GM12878 (cell line): ENCODE measurements at regions not wholly inside any gene's neighbourhood (a gene's known extent, or its start where the extent isn't known, plus 50 kb on each side); places are given as distances from the start of the nearest gene placed in this dataset.

Experiments
- ATAC-seq: fragments of 200-7000 bp; cut with Tn5 transposase; 3 replicates; pipeline ENCODE4 v1.9.1; 2020; ENCODE audit warnings: mild to moderate bottlenecking, moderate library complexity
- BruUV-seq: library from RNA; stranded (reverse); fragments of 400-500 nt; replicated peaks from 2 replicates; lab custom pipeline; 2021; lab: Mats Ljungman, UMichigan
- CTCF ChIA-PET: fragments of 300-600 bp; sonication (Branson Sonifier 250); formaldehyde crosslinking; extraction: SDS; loops from one replicate; lab custom pipeline; 2021; ENCODE audit warnings: inconsistent platforms; lab: Yijun Ruan, JAX
- POLR2A ChIA-PET: fragments of 350-600 bp; formaldehyde crosslinking; extraction: SDS; loops from one replicate; lab custom pipeline; 2021; ENCODE audit warnings: inconsistent platforms; lab: Charles Lee
- RAD21 ChIA-PET: fragments of 300-600 bp; sonication (Branson Sonifier 250); formaldehyde crosslinking; loops from one replicate; lab custom pipeline; 2023; ENCODE audit warnings: antibody characterized with exemption; ENCODE audit not compliant: unreplicated experiment; lab: Charles Lee
- SMC1A ChIA-PET: fragments of 300-600 bp; sonication (Branson Sonifier 250); formaldehyde crosslinking; loops from one replicate; lab custom pipeline; 2023; ENCODE audit not compliant: unreplicated experiment, uncharacterized antibody; lab: Charles Lee
- DNase-seq: peaks from one replicate; pipeline ENCODE4 v3.0.0-alpha.2; 2011; ENCODE audit warnings: low read depth, low spot score
- FAIRE-seq: peaks from 3 replicates; lab custom pipeline; 2011; peaks lifted over from hg19 to GRCh38; lab: Jason Lieb, UNC
- H2AFZ ChIP-seq: 2 replicates; pipeline ENCODE4 v1.6.0; 2011; ENCODE audit warnings: low read depth, low read length, control low read depth; ENCODE audit not compliant: control insufficient read depth
- H3K27ac ChIP-seq: 2 replicates; pipeline ENCODE4 v1.5.1; 2011; ENCODE audit warnings: control low read depth; ENCODE audit not compliant: control insufficient read depth, insufficient read depth
- H3K27me3 ChIP-seq, 2 experiments: replicated peaks in 1 of 2; 2 replicates each; pipeline versions ENCODE4 v1.6.0 to v1.6.1; 2011; ENCODE audit warnings: low read length in 1 of 2; ENCODE audit not compliant: control insufficient read depth in 2 of 2, insufficient read depth in 2 of 2
- H3K36me3 ChIP-seq, 2 experiments: 2 replicates each; pipeline ENCODE4 v1.5.1; 2011; ENCODE audit warnings: low read length in 1 of 2; ENCODE audit not compliant: control insufficient read depth in 2 of 2, insufficient read depth in 2 of 2
- H3K4me1 ChIP-seq: 2 replicates; pipeline ENCODE4 v1.6.1; 2011; ENCODE audit warnings: mild to moderate bottlenecking, low read length, moderate library complexity, mixed read lengths; ENCODE audit not compliant: control insufficient read depth, insufficient read depth
- H3K4me2 ChIP-seq: 2 replicates; pipeline ENCODE4 v1.6.0; 2011; ENCODE audit warnings: control low read depth; ENCODE audit not compliant: control insufficient read depth, insufficient read depth
- H3K4me3 ChIP-seq: fragments of 200-600 bp; sonication (generic); 2 replicates; pipeline ENCODE4 v1.5.1; 2016
- H3K79me2 ChIP-seq: 2 replicates; pipeline ENCODE4 v1.6.0; 2011; ENCODE audit warnings: low read length; ENCODE audit not compliant: control insufficient read depth, insufficient read depth
- H3K9ac ChIP-seq: 2 replicates; pipeline ENCODE4 v1.8.0; 2011; ENCODE audit warnings: low read length, control low read depth, mixed read lengths; ENCODE audit not compliant: control insufficient read depth, insufficient read depth
- H3K9me3 ChIP-seq: replicated peaks from 3 replicates; pipeline ENCODE4 v1.5.1; 2011; ENCODE audit warnings: mild to moderate bottlenecking, low read length; ENCODE audit not compliant: control insufficient read depth, insufficient read depth
- H4K20me1 ChIP-seq: 2 replicates; pipeline ENCODE4 v1.6.0; 2011; ENCODE audit not compliant: control insufficient read depth, insufficient read depth
- EED ChIP-seq: sonication (generic); IDR thresholded peaks from 2 replicates; pipeline ENCODE4 v1.6.1; 2016; ENCODE audit warnings: antibody characterized with exemption, low read depth
- ETV6 ChIP-seq, 2 experiments: fragments of 450-650 bp in 1 of 2; IDR thresholded peaks in 1 of 2; conservative IDR thresholded peaks in 1 of 2; 2 replicates each; pipeline ENCODE4 v1.6.1; 2014; ENCODE audit warnings: antibody characterized with exemption in 1 of 2, borderline replicate concordance in 1 of 2, low read depth in 1 of 2, mild to moderate bottlenecking in 1 of 2, moderate library complexity in 1 of 2
- NFXL1 ChIP-seq: fragments of 450-650 bp; IDR thresholded peaks from 2 replicates; pipeline ENCODE4 v1.6.1; 2017; ENCODE audit warnings: antibody characterized with exemption, mild to moderate bottlenecking, borderline replicate concordance
- PAX5 ChIP-seq: IDR thresholded peaks from 2 replicates; pipeline ENCODE4 v1.6.1; 2011; ENCODE audit warnings: low read depth, low read length, borderline replicate concordance
- POLR2AphosphoS5 ChIP-seq: IDR thresholded peaks from 2 replicates; pipeline ENCODE4 v1.6.1; 2011; ENCODE audit warnings: mild to moderate bottlenecking, low read length, inconsistent platforms
- RB1 ChIP-seq: fragments of 450-650 bp; formaldehyde crosslinking; IDR thresholded peaks from 2 replicates; pipeline ENCODE4 v1.6.1; 2017; ENCODE audit warnings: mild to moderate bottlenecking, borderline replicate concordance
- SIX5 ChIP-seq: IDR thresholded peaks from 2 replicates; pipeline ENCODE4 v1.6.1; 2011; ENCODE audit warnings: mild to moderate bottlenecking, low read depth, low read length, moderate library complexity; ENCODE audit not compliant: severe bottlenecking
- SRF ChIP-seq, 2 experiments: IDR thresholded peaks; 2 replicates each; pipeline ENCODE4 v1.6.1; 2011; ENCODE audit warnings: low read depth in 2 of 2, low read length in 2 of 2, mild to moderate bottlenecking in 1 of 2, moderate library complexity in 1 of 2
- SUPT20H ChIP-seq: IDR thresholded peaks from 2 replicates; pipeline ENCODE4 v1.6.1; 2011; ENCODE audit warnings: low read depth, mild to moderate bottlenecking, low read length, moderate library complexity, borderline replicate concordance; ENCODE audit not compliant: control insufficient read depth
- TAF1 ChIP-seq: IDR thresholded peaks from 2 replicates; pipeline ENCODE4 v1.6.1; 2011; ENCODE audit warnings: mild to moderate bottlenecking, low read depth, low read length, borderline replicate concordance
- TCF3 ChIP-seq: IDR thresholded peaks from 2 replicates; pipeline ENCODE4 v1.6.1; 2012; ENCODE audit warnings: low read depth, mild to moderate bottlenecking, low read length, borderline replicate concordance; ENCODE audit not compliant: insufficient read depth
- WGBS: methylation state at CpG from one replicate; pipeline ENCODE4 v1.1.6; 2016; ENCODE audit warnings: low lambda C conversion rate; ENCODE audit not compliant: insufficient replicate concordance, insufficient coverage; ENCODE audit errors: missing lambda C conversion rate; 5-methylcytosine and 5-hydroxymethylcytosine counted together
- in situ Hi-C: fragments of 300-500 bp; cut with MboI; formaldehyde crosslinking; loops from 9 replicates; pipeline ENCODE4 v1.14.3; 2018; ENCODE audit warnings: mixed read lengths
- intact Hi-C: fragments of 100-400 bp; cut with micrococcal nuclease; formaldehyde crosslinking; loops from one replicate; pipeline ENCODE4 v1.14.2; 2022; ENCODE audit not compliant: unreplicated experiment
- TF ChIP-seq, protein P1 (sequence below): IDR thresholded peaks from 2 replicates; pipeline ENCODE4 v1.6.1; 2011; ENCODE audit warnings: borderline replicate concordance, low read depth, mild to moderate bottlenecking, moderate library complexity, low read length; ENCODE audit not compliant: insufficient read depth, poor library complexity, severe bottlenecking
- TF ChIP-seq, protein P2 (sequence below): fragments of 450-650 bp; formaldehyde crosslinking; IDR thresholded peaks from 2 replicates; pipeline ENCODE4 v1.5.0; 2022; ENCODE audit warnings: mild to moderate bottlenecking, missing genetic modification characterization
- TF ChIP-seq, protein P3 (sequence below): IDR thresholded peaks from 2 replicates; pipeline ENCODE4 v1.6.1; 2012; ENCODE audit warnings: mild to moderate bottlenecking, low read depth, low read length
- TF ChIP-seq, protein P4 (sequence below): IDR thresholded peaks from 2 replicates; pipeline ENCODE4 v1.6.1; 2012; ENCODE audit warnings: low read depth, low read length, improper control_type of control experiment

DNA sequence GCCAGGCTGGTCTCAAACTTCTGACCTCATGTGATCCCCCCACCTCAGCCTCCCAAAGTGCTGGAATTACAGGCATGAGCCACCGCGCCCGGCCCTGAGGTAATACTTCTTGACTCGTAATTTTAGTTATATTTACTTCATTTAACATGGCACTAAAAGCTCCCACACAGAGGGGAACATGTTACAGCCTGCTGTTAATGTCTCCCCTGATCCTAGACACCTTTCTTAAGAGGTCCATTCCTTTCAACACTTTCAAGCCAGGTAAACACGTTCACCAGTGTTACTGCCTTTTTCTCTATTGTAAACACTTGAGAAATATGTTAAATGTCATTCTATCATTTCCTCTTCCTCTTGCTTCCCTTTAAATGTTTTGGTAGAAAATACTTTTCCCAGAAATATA is 161.4 kb downstream of the METTL4 start:
- WGBS = 42% methylated on average over 5 of the region's 5 CpGs
- Histone ChIP-seq H3K4me3 (no peak overlapping the region), H3K27ac (no peak overlapping the region), H3K79me2 (no peaks in the 10 kb centered on the region), H3K4me1 (no peaks in the 10 kb centered on the region), H4K20me1 (no peaks in the 10 kb centered on the region), H3K27me3 (no peaks in the 10 kb centered on the region; a peak in 1 of 4 replicates), H3K36me3 (no peaks in the 10 kb centered on the region), H3K9me3 (no peaks in the 10 kb centered on the region), H2AFZ (no peak overlapping the region), H3K9ac (no peak overlapping the region), H3K4me2 (no peak overlapping the region)
- POLR2A ChIA-PET = no interaction called here
- no peak for ATAC-seq
- FAIRE-seq = no peak
- RAD21 ChIA-PET = no interaction called here
- intact Hi-C loops (no loop called here), in situ Hi-C loops (no loop called here)
- no TSS peak for BruUV-seq
- SMC1A ChIA-PET = interaction anchor here (0.6 kb wide), 1 partner anchor 87 kb away, joined by 3 read pairs; no protein-coding TSS in a partner anchor
- no peak for DNase-seq
- CTCF ChIA-PET = interaction anchor here (1.3 kb wide), 1 partner anchor 9 kb away, joined by 4 read pairs; no protein-coding TSS in a partner anchor
- TF ChIP-seq, protein P1, sequence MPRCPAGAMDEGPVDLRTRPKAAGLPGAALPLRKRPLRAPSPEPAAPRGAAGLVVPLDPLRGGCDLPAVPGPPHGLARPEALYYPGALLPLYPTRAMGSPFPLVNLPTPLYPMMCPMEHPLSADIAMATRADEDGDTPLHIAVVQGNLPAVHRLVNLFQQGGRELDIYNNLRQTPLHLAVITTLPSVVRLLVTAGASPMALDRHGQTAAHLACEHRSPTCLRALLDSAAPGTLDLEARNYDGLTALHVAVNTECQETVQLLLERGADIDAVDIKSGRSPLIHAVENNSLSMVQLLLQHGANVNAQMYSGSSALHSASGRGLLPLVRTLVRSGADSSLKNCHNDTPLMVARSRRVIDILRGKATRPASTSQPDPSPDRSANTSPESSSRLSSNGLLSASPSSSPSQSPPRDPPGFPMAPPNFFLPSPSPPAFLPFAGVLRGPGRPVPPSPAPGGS = no peak
- no peak for TF ChIP-seq TAF1
- TF ChIP-seq PAX5 = no peak
- no peak for TF ChIP-seq NFXL1
- TF ChIP-seq SRF (IDR thresholded peaks at IDR 0.05; ENCODE audit: low read depth in 2 of 2, low read length in 2 of 2) = no peak
- TF ChIP-seq ETV6 (conservative IDR thresholded peaks at IDR 0.05 in 1 of 2, IDR thresholded peaks at IDR 0.05 in 1 of 2; ENCODE audit: borderline replicate concordance in 1 of 2, low read depth in 1 of 2) = no peak
- TF ChIP-seq, protein P2, sequence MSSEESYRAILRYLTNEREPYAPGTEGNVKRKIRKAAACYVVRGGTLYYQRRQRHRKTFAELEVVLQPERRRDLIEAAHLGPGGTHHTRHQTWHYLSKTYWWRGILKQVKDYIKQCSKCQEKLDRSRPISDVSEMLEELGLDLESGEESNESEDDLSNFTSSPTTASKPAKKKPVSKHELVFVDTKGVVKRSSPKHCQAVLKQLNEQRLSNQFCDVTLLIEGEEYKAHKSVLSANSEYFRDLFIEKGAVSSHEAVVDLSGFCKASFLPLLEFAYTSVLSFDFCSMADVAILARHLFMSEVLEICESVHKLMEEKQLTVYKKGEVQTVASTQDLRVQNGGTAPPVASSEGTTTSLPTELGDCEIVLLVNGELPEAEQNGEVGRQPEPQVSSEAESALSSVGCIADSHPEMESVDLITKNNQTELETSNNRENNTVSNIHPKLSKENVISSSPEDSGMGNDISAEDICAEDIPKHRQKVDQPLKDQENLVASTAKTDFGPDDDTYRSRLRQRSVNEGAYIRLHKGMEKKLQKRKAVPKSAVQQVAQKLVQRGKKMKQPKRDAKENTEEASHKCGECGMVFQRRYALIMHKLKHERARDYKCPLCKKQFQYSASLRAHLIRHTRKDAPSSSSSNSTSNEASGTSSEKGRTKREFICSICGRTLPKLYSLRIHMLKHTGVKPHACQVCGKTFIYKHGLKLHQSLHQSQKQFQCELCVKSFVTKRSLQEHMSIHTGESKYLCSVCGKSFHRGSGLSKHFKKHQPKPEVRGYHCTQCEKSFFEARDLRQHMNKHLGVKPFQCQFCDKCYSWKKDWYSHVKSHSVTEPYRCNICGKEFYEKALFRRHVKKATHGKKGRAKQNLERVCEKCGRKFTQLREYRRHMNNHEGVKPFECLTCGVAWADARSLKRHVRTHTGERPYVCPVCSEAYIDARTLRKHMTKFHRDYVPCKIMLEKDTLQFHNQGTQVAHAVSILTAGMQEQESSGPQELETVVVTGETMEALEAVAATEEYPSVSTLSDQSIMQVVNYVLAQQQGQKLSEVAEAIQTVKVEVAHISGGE (CRISPR knock-in tag) = no peak
- TF ChIP-seq SIX5 = no peak
- TF ChIP-seq, protein P3, sequence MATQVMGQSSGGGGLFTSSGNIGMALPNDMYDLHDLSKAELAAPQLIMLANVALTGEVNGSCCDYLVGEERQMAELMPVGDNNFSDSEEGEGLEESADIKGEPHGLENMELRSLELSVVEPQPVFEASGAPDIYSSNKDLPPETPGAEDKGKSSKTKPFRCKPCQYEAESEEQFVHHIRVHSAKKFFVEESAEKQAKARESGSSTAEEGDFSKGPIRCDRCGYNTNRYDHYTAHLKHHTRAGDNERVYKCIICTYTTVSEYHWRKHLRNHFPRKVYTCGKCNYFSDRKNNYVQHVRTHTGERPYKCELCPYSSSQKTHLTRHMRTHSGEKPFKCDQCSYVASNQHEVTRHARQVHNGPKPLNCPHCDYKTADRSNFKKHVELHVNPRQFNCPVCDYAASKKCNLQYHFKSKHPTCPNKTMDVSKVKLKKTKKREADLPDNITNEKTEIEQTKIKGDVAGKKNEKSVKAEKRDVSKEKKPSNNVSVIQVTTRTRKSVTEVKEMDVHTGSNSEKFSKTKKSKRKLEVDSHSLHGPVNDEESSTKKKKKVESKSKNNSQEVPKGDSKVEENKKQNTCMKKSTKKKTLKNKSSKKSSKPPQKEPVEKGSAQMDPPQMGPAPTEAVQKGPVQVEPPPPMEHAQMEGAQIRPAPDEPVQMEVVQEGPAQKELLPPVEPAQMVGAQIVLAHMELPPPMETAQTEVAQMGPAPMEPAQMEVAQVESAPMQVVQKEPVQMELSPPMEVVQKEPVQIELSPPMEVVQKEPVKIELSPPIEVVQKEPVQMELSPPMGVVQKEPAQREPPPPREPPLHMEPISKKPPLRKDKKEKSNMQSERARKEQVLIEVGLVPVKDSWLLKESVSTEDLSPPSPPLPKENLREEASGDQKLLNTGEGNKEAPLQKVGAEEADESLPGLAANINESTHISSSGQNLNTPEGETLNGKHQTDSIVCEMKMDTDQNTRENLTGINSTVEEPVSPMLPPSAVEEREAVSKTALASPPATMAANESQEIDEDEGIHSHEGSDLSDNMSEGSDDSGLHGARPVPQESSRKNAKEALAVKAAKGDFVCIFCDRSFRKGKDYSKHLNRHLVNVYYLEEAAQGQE = no peak
- TF ChIP-seq EED = no peak
- no peak for TF ChIP-seq TCF3
- no peak for TF ChIP-seq RB1
- TF ChIP-seq, protein P4, sequence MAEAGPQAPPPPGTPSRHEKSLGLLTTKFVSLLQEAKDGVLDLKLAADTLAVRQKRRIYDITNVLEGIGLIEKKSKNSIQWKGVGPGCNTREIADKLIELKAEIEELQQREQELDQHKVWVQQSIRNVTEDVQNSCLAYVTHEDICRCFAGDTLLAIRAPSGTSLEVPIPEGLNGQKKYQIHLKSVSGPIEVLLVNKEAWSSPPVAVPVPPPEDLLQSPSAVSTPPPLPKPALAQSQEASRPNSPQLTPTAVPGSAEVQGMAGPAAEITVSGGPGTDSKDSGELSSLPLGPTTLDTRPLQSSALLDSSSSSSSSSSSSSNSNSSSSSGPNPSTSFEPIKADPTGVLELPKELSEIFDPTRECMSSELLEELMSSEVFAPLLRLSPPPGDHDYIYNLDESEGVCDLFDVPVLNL = no peak
- TF ChIP-seq SUPT20H = no peak
- no peak for TF ChIP-seq POLR2AphosphoS5
